GM12878 (cell line): ENCODE measurements at regions not wholly inside any gene's neighbourhood (a gene's known extent, or its start where the extent isn't known, plus 50 kb on each side); places are given as distances from the start of the nearest gene placed in this dataset.

Experiments used
- ATAC-seq: fragments of 200-7000 bp; cut with Tn5 transposase; 3 replicates; pipeline ENCODE4 v1.9.1; 2020; ENCODE audit warnings: mild to moderate bottlenecking, moderate library complexity
- BruUV-seq: library from RNA; stranded (reverse); fragments of 400-500 nt; replicated peaks from 2 replicates; lab custom pipeline; 2021; lab: Mats Ljungman, UMichigan
- CTCF ChIA-PET: fragments of 300-600 bp; sonication (Branson Sonifier 250); formaldehyde crosslinking; extraction: SDS; loops from one replicate; lab custom pipeline; 2021; ENCODE audit warnings: inconsistent platforms; lab: Yijun Ruan, JAX
- POLR2A ChIA-PET: fragments of 350-600 bp; formaldehyde crosslinking; extraction: SDS; loops from one replicate; lab custom pipeline; 2021; ENCODE audit warnings: inconsistent platforms; lab: Charles Lee
- RAD21 ChIA-PET: fragments of 300-600 bp; sonication (Branson Sonifier 250); formaldehyde crosslinking; loops from one replicate; lab custom pipeline; 2023; ENCODE audit warnings: antibody characterized with exemption; ENCODE audit not compliant: unreplicated experiment; lab: Charles Lee
- SMC1A ChIA-PET: fragments of 300-600 bp; sonication (Branson Sonifier 250); formaldehyde crosslinking; loops from one replicate; lab custom pipeline; 2023; ENCODE audit not compliant: unreplicated experiment, uncharacterized antibody; lab: Charles Lee
- DNase-seq: peaks from one replicate; pipeline ENCODE4 v3.0.0-alpha.2; 2011; ENCODE audit warnings: low read depth, low spot score
- FAIRE-seq: peaks from 3 replicates; lab custom pipeline; 2011; peaks lifted over from hg19 to GRCh38; lab: Jason Lieb, UNC
- H2AFZ ChIP-seq: 2 replicates; pipeline ENCODE4 v1.6.0; 2011; ENCODE audit warnings: low read depth, low read length, control low read depth; ENCODE audit not compliant: control insufficient read depth
- H3K27ac ChIP-seq: 2 replicates; pipeline ENCODE4 v1.5.1; 2011; ENCODE audit warnings: control low read depth; ENCODE audit not compliant: control insufficient read depth, insufficient read depth
- H3K27me3 ChIP-seq, 2 experiments: replicated peaks in 1 of 2; 2 replicates each; pipeline versions ENCODE4 v1.6.0 to v1.6.1; 2011; ENCODE audit warnings: low read length in 1 of 2; ENCODE audit not compliant: control insufficient read depth in 2 of 2, insufficient read depth in 2 of 2
- H3K36me3 ChIP-seq, 2 experiments: 2 replicates each; pipeline ENCODE4 v1.5.1; 2011; ENCODE audit warnings: low read length in 1 of 2; ENCODE audit not compliant: control insufficient read depth in 2 of 2, insufficient read depth in 2 of 2
- H3K4me1 ChIP-seq: 2 replicates; pipeline ENCODE4 v1.6.1; 2011; ENCODE audit warnings: mild to moderate bottlenecking, low read length, moderate library complexity, mixed read lengths; ENCODE audit not compliant: control insufficient read depth, insufficient read depth
- H3K4me2 ChIP-seq: 2 replicates; pipeline ENCODE4 v1.6.0; 2011; ENCODE audit warnings: control low read depth; ENCODE audit not compliant: control insufficient read depth, insufficient read depth
- H3K4me3 ChIP-seq: fragments of 200-600 bp; sonication (generic); 2 replicates; pipeline ENCODE4 v1.5.1; 2016
- H3K79me2 ChIP-seq: 2 replicates; pipeline ENCODE4 v1.6.0; 2011; ENCODE audit warnings: low read length; ENCODE audit not compliant: control insufficient read depth, insufficient read depth
- H3K9ac ChIP-seq: 2 replicates; pipeline ENCODE4 v1.8.0; 2011; ENCODE audit warnings: low read length, control low read depth, mixed read lengths; ENCODE audit not compliant: control insufficient read depth, insufficient read depth
- H3K9me3 ChIP-seq: replicated peaks from 3 replicates; pipeline ENCODE4 v1.5.1; 2011; ENCODE audit warnings: mild to moderate bottlenecking, low read length; ENCODE audit not compliant: control insufficient read depth, insufficient read depth
- H4K20me1 ChIP-seq: 2 replicates; pipeline ENCODE4 v1.6.0; 2011; ENCODE audit not compliant: control insufficient read depth, insufficient read depth
- CREB1 ChIP-seq: IDR thresholded peaks from 2 replicates; pipeline ENCODE4 v1.6.1; 2012; ENCODE audit warnings: low read depth, mild to moderate bottlenecking, inconsistent platforms
- CREM ChIP-seq: IDR thresholded peaks from 2 replicates; pipeline ENCODE4 v1.6.1; 2014; ENCODE audit warnings: antibody characterized with exemption, low read depth
- MTA2 ChIP-seq: fragments of 450-650 bp; IDR thresholded peaks from 2 replicates; pipeline ENCODE4 v1.6.1; 2016; ENCODE audit warnings: low read depth, mild to moderate bottlenecking, moderate library complexity
- NR2C1 ChIP-seq: fragments of 450-650 bp; IDR thresholded peaks from 2 replicates; pipeline ENCODE4 v1.6.1; 2017; ENCODE audit warnings: antibody characterized with exemption, mild to moderate bottlenecking, moderate library complexity
- SMC3 ChIP-seq: IDR thresholded peaks from 2 replicates; pipeline ENCODE4 v1.6.1; 2011; ENCODE audit warnings: low read length, improper control_type of control experiment, borderline replicate concordance
- TAF1 ChIP-seq: IDR thresholded peaks from 2 replicates; pipeline ENCODE4 v1.6.1; 2011; ENCODE audit warnings: mild to moderate bottlenecking, low read depth, low read length, borderline replicate concordance
- ZBED1 ChIP-seq: IDR thresholded peaks from 2 replicates; pipeline ENCODE4 v1.6.1; 2016; ENCODE audit warnings: borderline replicate concordance
- ZBTB11 ChIP-seq: fragments of 450-650 bp; formaldehyde crosslinking; IDR thresholded peaks from 2 replicates; pipeline ENCODE4 v1.5.0; 2022; ENCODE audit warnings: mild to moderate bottlenecking, missing genetic modification characterization
- WGBS: methylation state at CpG from one replicate; pipeline ENCODE4 v1.1.6; 2016; ENCODE audit warnings: low lambda C conversion rate; ENCODE audit not compliant: insufficient replicate concordance, insufficient coverage; ENCODE audit errors: missing lambda C conversion rate; 5-methylcytosine and 5-hydroxymethylcytosine counted together
- in situ Hi-C: fragments of 300-500 bp; cut with MboI; formaldehyde crosslinking; loops from 9 replicates; pipeline ENCODE4 v1.14.3; 2018; ENCODE audit warnings: mixed read lengths
- intact Hi-C: fragments of 100-400 bp; cut with micrococcal nuclease; formaldehyde crosslinking; loops from one replicate; pipeline ENCODE4 v1.14.2; 2022; ENCODE audit not compliant: unreplicated experiment
- TF ChIP-seq, protein P1 (sequence below): fragments of 450-650 bp; IDR thresholded peaks from 2 replicates; pipeline ENCODE4 v1.6.1; 2017; ENCODE audit warnings: mild to moderate bottlenecking, low read depth, inconsistent platforms; ENCODE audit not compliant: poor library complexity, severe bottlenecking
- TF ChIP-seq, protein P2 (sequence below): fragments of 150-350 bp; IDR thresholded peaks from 2 replicates; pipeline ENCODE4 v1.6.1; 2016; ENCODE audit warnings: low read depth, low read length

GRCh38 chr11:15558513-15559181 lies 443.9 kb downstream of the INSC start (continued):
- TF ChIP-seq, protein P1, sequence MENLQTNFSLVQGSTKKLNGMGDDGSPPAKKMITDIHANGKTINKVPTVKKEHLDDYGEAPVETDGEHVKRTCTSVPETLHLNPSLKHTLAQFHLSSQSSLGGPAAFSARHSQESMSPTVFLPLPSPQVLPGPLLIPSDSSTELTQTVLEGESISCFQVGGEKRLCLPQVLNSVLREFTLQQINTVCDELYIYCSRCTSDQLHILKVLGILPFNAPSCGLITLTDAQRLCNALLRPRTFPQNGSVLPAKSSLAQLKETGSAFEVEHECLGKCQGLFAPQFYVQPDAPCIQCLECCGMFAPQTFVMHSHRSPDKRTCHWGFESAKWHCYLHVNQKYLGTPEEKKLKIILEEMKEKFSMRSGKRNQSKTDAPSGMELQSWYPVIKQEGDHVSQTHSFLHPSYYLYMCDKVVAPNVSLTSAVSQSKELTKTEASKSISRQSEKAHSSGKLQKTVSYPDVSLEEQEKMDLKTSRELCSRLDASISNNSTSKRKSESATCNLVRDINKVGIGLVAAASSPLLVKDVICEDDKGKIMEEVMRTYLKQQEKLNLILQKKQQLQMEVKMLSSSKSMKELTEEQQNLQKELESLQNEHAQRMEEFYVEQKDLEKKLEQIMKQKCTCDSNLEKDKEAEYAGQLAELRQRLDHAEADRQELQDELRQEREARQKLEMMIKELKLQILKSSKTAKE = no peak
- TF ChIP-seq MTA2 = no peak
- no peak for TF ChIP-seq CREB1

DNA sequence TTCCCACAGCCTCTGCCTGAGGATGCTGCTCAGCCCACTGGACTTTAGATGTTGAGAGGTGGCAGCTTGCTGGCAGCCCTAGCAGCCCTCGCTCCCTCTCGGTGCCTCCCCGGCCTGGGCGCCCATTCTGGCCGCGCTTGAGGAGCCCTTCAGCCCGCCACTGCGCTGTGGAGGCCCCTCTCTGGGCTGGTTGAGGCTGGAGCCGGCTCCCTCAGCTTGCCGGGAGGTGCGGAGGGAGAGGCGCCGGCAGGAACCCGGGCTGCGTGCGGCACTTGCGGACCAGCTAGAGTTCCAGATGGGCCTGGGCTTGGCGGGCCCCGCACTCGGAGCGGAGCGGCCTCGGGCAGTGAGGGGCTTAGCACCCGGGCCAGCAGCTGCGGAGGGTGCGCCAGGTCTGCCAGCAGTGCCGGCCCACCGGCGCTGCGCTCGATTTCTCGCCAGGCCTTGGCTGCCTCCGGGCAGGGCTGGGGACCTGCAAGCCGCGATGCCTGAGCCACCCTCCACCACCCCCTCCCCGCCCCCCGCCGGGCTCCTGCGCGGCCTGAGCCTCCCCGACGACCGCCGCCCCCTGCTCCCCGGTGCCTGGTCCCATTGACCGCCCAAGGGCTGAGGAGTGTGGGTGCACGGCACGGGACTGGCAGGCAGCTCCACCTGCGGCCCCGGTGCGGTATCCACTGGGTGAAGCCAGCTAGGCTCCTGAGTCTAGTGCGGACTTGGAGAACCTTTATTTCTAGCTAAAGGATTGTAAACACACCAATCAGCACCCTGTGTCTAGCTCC lies 446.2 kb downstream of the INSC start:
- in situ Hi-C loops (no loop called here), intact Hi-C loops (no loop called here)
- Histone ChIP-seq H3K9ac (no peak overlapping the region), H3K9me3 (no peaks in the 10 kb centered on the region), H3K4me2 (no peak overlapping the region), H3K27ac (no peak overlapping the region), H3K36me3 (no peaks in the 10 kb centered on the region), H4K20me1 (no peaks in the 10 kb centered on the region), H3K4me1 (no peaks in the 10 kb centered on the region), H3K4me3 (no peak overlapping the region), H2AFZ (no peak overlapping the region), H3K79me2 (no peaks in the 10 kb centered on the region), H3K27me3 (no peaks in the 10 kb centered on the region; a peak in 1 of 4 replicates)
- no peak for ATAC-seq
- ChIA-PET SMC1A (interaction anchor here (0.7 kb wide), 1 partner anchor 16 kb away, joined by 3 read pairs; no protein-coding TSS in a partner anchor), RAD21 (no interaction called here), CTCF (no interaction called here), POLR2A (no interaction called here)
- 74% methylated on average over 36 of the region's 52 CpGs for WGBS
- BruUV-seq = no TSS peak
- DNase-seq = no peak
- FAIRE-seq = no peak
- no peak for TF ChIP-seq TAF1
- TF ChIP-seq ZBTB11 (CRISPR knock-in tag) = no peak
- no peak for TF ChIP-seq NR2C1
- TF ChIP-seq, protein P2, sequence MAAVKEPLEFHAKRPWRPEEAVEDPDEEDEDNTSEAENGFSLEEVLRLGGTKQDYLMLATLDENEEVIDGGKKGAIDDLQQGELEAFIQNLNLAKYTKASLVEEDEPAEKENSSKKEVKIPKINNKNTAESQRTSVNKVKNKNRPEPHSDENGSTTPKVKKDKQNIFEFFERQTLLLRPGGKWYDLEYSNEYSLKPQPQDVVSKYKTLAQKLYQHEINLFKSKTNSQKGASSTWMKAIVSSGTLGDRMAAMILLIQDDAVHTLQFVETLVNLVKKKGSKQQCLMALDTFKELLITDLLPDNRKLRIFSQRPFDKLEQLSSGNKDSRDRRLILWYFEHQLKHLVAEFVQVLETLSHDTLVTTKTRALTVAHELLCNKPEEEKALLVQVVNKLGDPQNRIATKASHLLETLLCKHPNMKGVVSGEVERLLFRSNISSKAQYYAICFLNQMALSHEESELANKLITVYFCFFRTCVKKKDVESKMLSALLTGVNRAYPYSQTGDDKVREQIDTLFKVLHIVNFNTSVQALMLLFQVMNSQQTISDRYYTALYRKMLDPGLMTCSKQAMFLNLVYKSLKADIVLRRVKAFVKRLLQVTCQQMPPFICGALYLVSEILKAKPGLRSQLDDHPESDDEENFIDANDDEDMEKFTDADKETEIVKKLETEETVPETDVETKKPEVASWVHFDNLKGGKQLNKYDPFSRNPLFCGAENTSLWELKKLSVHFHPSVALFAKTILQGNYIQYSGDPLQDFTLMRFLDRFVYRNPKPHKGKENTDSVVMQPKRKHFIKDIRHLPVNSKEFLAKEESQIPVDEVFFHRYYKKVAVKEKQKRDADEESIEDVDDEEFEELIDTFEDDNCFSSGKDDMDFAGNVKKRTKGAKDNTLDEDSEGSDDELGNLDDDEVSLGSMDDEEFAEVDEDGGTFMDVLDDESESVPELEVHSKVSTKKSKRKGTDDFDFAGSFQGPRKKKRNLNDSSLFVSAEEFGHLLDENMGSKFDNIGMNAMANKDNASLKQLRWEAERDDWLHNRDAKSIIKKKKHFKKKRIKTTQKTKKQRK = no peak
- no peak for TF ChIP-seq SMC3
- no peak for TF ChIP-seq ZBED1
- no peak for TF ChIP-seq CREM
